Progenitor cell of endocrine pancreas (in vitro differentiated cells): ENCODE measurements at regions not wholly inside any gene's neighbourhood (a gene's known extent, or its start where the extent isn't known, plus 50 kb on each side); places are given as distances from the start of the nearest gene placed in this dataset.

Experiments
- DNase-seq: peaks from one replicate; pipeline ENCODE4 v3.0.0; 2021; ENCODE audit warnings: low spot score; ENCODE audit not compliant: unreplicated experiment
- H3K27ac Mint-ChIP-seq: 2 replicates; pipeline ENCODE4 v1.8.0; 2021; ENCODE audit warnings: mild to moderate bottlenecking, moderate library complexity, mixed read lengths
- H3K27me3 Mint-ChIP-seq: 2 replicates; pipeline ENCODE4 v1.8.0; 2021; ENCODE audit warnings: mixed read lengths
- H3K36me3 Mint-ChIP-seq: 2 replicates; pipeline ENCODE4 v1.8.0; 2022; ENCODE audit warnings: mixed read lengths; ENCODE audit not compliant: insufficient read depth
- H3K4me1 Mint-ChIP-seq: 2 replicates; pipeline ENCODE4 v1.8.0; 2021; ENCODE audit warnings: low read depth, mixed read lengths
- H3K4me3 Mint-ChIP-seq: 2 replicates; pipeline ENCODE4 v1.8.0; 2021; ENCODE audit warnings: low read depth, mild to moderate bottlenecking, moderate library complexity, mixed read lengths
- H3K9me3 Mint-ChIP-seq: 2 replicates; pipeline ENCODE4 v1.8.0; 2021; ENCODE audit warnings: low read depth, mixed read lengths
- CTCF ChIP-seq: fragments of 200-600 bp; sonication (generic); IDR thresholded peaks from one replicate; pipeline ENCODE4 v1.5.0; 2021; ENCODE audit warnings: antibody characterized with exemption, mild to moderate bottlenecking; ENCODE audit not compliant: unreplicated experiment

DNA sequence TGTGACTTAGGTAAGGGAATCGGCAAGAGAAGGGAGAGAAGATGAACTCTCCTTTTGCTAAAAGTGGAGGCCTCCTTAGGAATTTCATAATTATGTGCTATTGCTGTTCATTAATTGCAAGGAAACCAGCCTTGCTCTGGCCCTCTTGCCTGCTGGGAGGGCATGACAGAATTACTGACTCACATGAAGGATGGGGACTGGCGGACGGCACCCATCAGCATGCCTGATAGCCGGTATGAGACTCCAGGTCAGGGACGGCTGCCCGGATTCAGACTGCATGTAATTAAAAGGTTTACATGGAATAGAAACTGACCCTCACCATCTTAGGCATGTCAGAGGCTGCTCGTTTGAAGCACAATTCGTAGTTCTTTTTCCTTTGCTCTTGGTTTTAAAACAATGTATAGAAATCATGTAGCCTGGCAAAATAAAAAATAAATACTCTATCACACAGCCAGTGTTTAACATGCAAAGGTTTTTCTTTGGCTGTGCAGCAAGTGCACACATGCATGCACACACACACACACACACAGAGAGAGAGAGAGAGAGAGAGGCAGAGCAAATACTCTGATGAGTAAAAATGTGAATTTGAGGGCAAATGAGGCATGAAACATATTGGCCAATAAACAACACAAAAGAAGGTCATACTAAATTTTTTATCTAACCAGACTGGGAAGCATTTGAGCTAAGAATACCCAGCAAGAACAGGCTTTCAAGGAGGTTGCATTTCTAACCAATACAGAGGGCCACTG, 82.7 kb downstream of the FOXB1 start:
- no peak for DNase-seq
- no peaks in the 10 kb centered on the region for H3K4me1 Mint-ChIP-seq
- no peaks in the 10 kb centered on the region for H3K9me3 Mint-ChIP-seq
- no peak for TF ChIP-seq CTCF
- no peak overlapping the region for H3K27ac Mint-ChIP-seq
- H3K27me3 Mint-ChIP-seq, result peaks cover 63% of the 10 kb centered on the region
- no peaks in the 10 kb centered on the region for H3K36me3 Mint-ChIP-seq
- H3K4me3 Mint-ChIP-seq, result no peak overlapping the region

DNA sequence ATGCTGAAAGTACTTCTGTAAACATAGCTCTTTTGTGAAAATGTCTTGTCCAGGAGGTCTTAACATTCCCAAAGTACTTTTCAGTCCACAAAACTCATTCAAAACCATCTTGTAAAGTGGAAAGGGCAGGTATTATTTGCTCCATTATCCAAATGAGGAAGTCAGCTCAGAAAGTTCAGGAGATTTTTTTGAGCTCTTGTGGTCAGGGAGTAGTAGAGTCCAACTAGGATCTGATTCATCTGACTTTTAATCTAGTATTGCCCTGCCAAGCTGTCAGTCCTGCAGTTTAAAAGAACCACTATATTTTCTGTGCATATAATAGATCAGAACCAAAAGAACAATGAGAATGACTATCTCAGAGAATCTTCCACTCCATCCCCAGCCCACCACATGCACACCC, 83.5 kb downstream of the FOXB1 start:
- Mint-ChIP-seq H3K36me3 (no peaks in the 10 kb centered on the region), H3K4me1 (no peaks in the 10 kb centered on the region), H3K27me3 (peaks cover 68% of the 10 kb centered on the region), H3K27ac (no peak overlapping the region), H3K9me3 (no peaks in the 10 kb centered on the region), H3K4me3 (no peak overlapping the region)
- TF ChIP-seq CTCF, result no peak
- no peak for DNase-seq

DNA sequence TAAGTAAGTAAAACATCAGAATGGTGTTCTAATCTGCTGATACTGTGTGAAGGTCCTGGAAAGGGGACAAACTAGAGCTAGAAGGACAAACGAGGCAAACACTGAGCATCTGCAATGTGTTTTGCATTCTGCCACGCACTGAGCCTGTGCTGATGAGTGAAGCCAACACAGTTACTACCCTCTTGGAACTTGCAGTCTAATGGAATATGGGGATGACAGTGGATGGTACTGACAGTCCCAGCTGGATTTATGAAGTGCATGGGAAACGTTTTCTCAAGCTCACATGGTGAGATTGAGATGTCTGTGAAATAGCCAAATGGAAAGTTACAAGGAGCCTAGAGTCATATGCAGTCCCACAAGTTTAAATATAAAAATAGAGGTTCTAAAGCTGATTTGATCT, 86.6 kb downstream of the FOXB1 start:
- no peak overlapping the region for H3K27ac Mint-ChIP-seq
- TF ChIP-seq CTCF, result no peak
- DNase-seq, result no peak
- peaks cover 9% of the 10 kb centered on the region for H3K4me1 Mint-ChIP-seq
- no peaks in the 10 kb centered on the region for H3K36me3 Mint-ChIP-seq
- no peak overlapping the region for H3K4me3 Mint-ChIP-seq
- H3K9me3 Mint-ChIP-seq, result no peaks in the 10 kb centered on the region
- peaks cover 78% of the 10 kb centered on the region for H3K27me3 Mint-ChIP-seq

GRCh38 chr15:60091157-60091556, 87.0 kb downstream of the FOXB1 start:
- peaks cover 9% of the 10 kb centered on the region for H3K4me1 Mint-ChIP-seq
- H3K4me3 Mint-ChIP-seq, result no peak overlapping the region
- H3K27me3 Mint-ChIP-seq, result peaks cover 78% of the 10 kb centered on the region
- no peak for DNase-seq
- no peaks in the 10 kb centered on the region for H3K36me3 Mint-ChIP-seq
- no peak overlapping the region for H3K27ac Mint-ChIP-seq
- no peaks in the 10 kb centered on the region for H3K9me3 Mint-ChIP-seq
- TF ChIP-seq CTCF, result no peak

DNA sequence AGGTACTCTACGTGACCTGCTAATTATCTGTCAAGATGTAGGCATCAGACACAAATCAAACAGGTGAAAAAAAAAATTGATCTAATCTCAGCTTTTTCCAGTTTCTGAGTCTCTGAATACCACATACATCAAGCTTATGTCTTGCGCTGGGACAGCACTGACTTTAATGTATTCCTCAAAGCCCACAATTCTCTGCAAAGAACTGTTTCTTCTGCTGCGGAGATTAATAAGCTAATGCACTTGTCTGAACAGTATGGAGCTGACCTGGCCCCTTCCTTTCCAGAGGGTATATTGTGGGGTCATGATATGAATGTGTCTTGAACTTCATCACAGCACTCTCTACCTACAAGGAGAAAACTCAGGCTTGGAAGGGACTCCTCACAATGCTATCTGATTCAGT, 87.8 kb downstream of the FOXB1 start:
- peaks cover 9% of the 10 kb centered on the region for H3K4me1 Mint-ChIP-seq
- DNase-seq, result no peak
- H3K4me3 Mint-ChIP-seq, result no peak overlapping the region
- H3K9me3 Mint-ChIP-seq, result peaks cover 6% of the 10 kb centered on the region
- no peak overlapping the region for H3K27ac Mint-ChIP-seq
- peaks cover 81% of the 10 kb centered on the region for H3K27me3 Mint-ChIP-seq
- no peak for TF ChIP-seq CTCF
- H3K36me3 Mint-ChIP-seq, result peaks cover 2% of the 10 kb centered on the region
